ENCODE measurements at regions not wholly inside any gene's neighbourhood (a gene's known extent, or its start where the extent isn't known, plus 50 kb on each side); places are given as distances from the start of the nearest gene placed in this dataset.

DNA sequence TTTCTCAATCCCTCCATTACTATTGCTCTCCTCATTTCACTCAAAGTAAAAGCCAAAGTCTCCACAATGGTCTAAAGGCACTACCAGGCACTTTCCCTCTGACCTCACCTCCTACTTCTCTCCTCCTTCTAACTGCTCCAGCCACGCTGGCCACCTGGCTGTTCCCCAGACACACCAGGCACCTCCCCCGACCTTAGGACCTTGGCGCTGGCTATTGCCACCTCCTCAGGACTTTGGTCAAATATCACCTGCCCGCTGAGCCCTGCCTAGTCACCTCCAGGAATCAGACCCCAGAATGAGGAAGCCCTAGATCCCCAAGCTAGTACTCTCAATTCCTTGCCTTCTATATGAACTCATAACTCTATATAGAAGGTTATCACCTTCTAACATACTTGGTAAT, 66.2 kb upstream of the STEAP1B start:
- no peak for TF ChIP-seq EZH2 (optimal IDR thresholded peaks at IDR 0.05; ENCODE audit: low read depth, low read length)
- TF ChIP-seq, protein P1, sequence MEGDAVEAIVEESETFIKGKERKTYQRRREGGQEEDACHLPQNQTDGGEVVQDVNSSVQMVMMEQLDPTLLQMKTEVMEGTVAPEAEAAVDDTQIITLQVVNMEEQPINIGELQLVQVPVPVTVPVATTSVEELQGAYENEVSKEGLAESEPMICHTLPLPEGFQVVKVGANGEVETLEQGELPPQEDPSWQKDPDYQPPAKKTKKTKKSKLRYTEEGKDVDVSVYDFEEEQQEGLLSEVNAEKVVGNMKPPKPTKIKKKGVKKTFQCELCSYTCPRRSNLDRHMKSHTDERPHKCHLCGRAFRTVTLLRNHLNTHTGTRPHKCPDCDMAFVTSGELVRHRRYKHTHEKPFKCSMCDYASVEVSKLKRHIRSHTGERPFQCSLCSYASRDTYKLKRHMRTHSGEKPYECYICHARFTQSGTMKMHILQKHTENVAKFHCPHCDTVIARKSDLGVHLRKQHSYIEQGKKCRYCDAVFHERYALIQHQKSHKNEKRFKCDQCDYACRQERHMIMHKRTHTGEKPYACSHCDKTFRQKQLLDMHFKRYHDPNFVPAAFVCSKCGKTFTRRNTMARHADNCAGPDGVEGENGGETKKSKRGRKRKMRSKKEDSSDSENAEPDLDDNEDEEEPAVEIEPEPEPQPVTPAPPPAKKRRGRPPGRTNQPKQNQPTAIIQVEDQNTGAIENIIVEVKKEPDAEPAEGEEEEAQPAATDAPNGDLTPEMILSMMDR (IDR thresholded peaks at IDR 0.05; ENCODE audit: low read length), result no peak

Data from MM.1S (cell line).